T-helper 1 cell treated with Interleukin-12 subunit alpha and Interleukin-12 subunit beta and Interleukin-4 antibody, amounts not matched to agents 30 μg/mL and 1 μg/mL, for 36 hours (primary cell): ENCODE measurements at regions not wholly inside any gene's neighbourhood (a gene's known extent, or its start where the extent isn't known, plus 50 kb on each side); places are given as distances from the start of the nearest gene placed in this dataset.

Experiments
- H3K27ac Mint-ChIP-seq: one replicate; pipeline ENCODE4 v1.8.0; 2021; ENCODE audit warnings: mild to moderate bottlenecking, mixed read lengths
- H3K27me3 Mint-ChIP-seq: one replicate; pipeline ENCODE4 v1.8.0; 2021; ENCODE audit warnings: low read depth, mixed read lengths
- H3K36me3 Mint-ChIP-seq: one replicate; pipeline ENCODE4 v1.8.0; 2021; ENCODE audit warnings: low read depth, mixed read lengths
- H3K4me1 Mint-ChIP-seq: one replicate; pipeline ENCODE4 v1.8.0; 2021; ENCODE audit warnings: low read depth, mixed read lengths
- H3K4me3 Mint-ChIP-seq: one replicate; pipeline ENCODE4 v1.8.0; 2021; ENCODE audit warnings: mild to moderate bottlenecking, moderate library complexity, mixed read lengths
- H3K9me3 Mint-ChIP-seq: one replicate; pipeline ENCODE4 v1.8.0; 2021; ENCODE audit warnings: mixed read lengths

DNA sequence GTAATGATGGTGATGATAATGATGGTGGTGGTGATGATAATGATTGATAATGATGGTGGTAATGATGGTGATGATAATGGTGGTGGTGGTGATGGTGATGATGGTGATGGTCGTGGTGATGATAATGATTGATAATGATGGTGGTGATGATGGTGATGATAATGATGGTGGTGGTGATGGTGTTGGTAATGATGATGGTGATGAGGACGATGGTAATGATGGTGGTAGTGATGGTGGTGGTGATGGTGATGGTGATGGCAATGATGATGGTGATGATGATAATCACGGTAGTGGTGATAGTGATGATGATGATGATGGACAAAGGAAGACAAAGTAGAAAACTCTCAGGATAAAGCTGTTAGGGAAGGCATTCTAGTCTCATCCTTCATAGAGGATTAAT, 310.5 kb downstream of the MSX2 start:
- Mint-ChIP-seq H3K27me3 (no peaks in the 10 kb centered on the region), H3K4me1 (no peaks in the 10 kb centered on the region), H3K9me3 (no peaks in the 10 kb centered on the region), H3K4me3 (no peak overlapping the region), H3K36me3 (no peaks in the 10 kb centered on the region), H3K27ac (no peak overlapping the region)

DNA sequence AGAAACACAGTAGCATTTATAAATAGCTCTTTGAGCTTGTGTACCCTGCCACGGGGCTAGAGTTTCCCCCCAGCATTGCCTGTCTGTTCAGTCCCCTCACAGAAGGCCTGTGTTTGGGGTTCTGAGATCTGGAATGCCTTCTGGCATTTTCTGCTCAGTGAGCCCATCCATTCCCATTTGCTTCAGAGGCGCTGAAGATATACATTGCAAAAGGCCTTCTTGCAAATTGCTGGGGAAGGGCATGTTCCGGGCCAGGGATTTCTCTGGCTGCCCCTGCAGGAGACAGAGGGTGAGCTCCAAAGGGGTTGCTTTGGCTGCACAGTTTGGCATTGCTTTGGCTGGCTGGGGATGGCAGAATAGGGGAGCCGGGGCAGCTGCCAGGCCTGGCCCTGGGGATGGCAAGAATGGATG, 308.4 kb downstream of the MSX2 start:
- no peak overlapping the region for H3K27ac Mint-ChIP-seq
- H3K27me3 Mint-ChIP-seq: no peaks in the 10 kb centered on the region
- H3K4me1 Mint-ChIP-seq: no peaks in the 10 kb centered on the region
- no peaks in the 10 kb centered on the region for H3K9me3 Mint-ChIP-seq
- no peaks in the 10 kb centered on the region for H3K36me3 Mint-ChIP-seq
- H3K4me3 Mint-ChIP-seq: no peak overlapping the region

GRCh38 chr5:175032013-175032412, 307.6 kb downstream of the MSX2 start:
- H3K27ac Mint-ChIP-seq: no peak overlapping the region
- no peaks in the 10 kb centered on the region for H3K4me1 Mint-ChIP-seq
- H3K27me3 Mint-ChIP-seq: no peaks in the 10 kb centered on the region
- H3K4me3 Mint-ChIP-seq: no peak overlapping the region
- no peaks in the 10 kb centered on the region for H3K36me3 Mint-ChIP-seq
- H3K9me3 Mint-ChIP-seq: no peaks in the 10 kb centered on the region

DNA sequence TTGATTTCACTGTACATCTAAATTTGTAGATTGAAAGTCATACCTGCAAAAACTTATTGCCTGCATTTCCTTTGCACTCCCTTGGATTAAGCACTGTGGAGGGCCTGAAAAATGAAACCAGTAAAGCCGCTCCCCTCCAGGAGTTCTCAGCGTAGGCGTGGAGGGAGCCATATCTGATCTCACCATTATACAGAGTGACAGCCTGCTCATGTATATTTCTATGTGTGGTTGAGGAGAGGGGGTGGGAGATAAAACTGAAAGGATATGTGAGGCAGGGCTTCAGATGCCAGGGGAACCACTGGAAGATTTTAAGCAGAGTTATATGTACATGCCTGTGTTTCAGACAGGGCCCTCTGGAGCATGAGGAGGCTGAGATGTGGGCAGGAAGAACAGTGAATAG, 303.0 kb downstream of the MSX2 start:
- Mint-ChIP-seq H3K27ac (no peak overlapping the region), H3K36me3 (no peaks in the 10 kb centered on the region), H3K4me1 (no peaks in the 10 kb centered on the region), H3K4me3 (no peak overlapping the region), H3K9me3 (no peaks in the 10 kb centered on the region), H3K27me3 (no peaks in the 10 kb centered on the region)

DNA sequence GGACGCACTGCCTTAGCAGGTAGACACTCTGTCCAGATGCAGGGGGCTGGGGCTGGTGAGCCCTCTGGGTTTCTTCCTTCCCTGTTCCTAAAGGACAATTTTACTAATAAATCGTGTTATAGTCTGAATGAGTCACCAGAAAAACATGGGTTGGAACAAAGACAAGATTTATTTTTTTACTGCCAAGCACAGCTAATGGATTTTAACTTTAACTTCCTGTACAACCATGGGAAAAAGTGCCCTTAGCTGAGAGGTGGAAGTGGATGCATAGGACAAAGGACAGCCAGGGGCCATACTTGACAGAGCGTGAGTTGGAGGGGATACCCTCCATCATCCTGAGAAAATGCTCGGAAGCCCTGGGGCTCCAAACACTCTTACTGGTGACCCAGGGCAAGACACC, 300.7 kb downstream of the MSX2 start:
- H3K9me3 Mint-ChIP-seq: no peaks in the 10 kb centered on the region
- H3K36me3 Mint-ChIP-seq: no peaks in the 10 kb centered on the region

DNA sequence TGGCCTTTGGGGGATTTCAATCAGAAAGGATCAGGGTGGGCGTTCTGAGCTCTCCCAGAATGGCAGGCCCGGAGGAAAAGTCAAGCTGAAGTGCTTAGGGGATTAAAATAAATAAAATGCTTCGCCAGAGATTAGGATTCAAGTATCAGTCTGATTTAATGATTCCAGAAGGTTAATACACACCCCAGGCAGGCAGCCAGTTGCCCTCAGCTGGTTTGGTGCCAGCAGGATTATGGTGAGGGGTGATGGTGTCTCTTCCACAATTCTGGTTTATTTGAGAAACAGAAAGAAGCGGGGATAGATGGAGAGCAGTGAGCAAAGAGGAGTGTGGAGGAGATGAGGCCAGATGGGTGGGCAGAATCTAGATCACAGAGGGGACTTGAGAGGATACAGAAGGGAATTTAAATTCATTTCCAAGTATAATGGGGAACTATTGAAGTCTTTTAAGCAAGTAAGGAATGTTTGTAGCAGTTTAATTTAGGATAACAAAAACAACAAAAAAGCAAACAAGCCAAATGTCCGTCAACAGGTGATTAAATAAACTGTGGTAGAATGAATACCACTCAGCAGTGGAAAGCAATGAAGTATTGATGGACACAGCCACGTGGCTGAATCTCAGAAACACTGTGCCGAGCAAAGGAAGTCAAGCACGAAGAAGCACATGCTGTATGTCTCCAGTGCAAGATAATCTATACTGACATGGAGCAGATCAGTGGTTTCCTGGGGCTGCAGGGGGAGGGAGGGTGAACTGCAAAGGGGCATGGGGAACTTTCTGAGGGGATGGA, 297.7 kb downstream of the MSX2 start:
- Mint-ChIP-seq H3K4me1 (no peaks in the 10 kb centered on the region), H3K4me3 (no peak overlapping the region), H3K27ac (no peak overlapping the region), H3K9me3 (no peaks in the 10 kb centered on the region), H3K36me3 (no peaks in the 10 kb centered on the region), H3K27me3 (peaks cover 3% of the 10 kb centered on the region)

More for the DNA sequence above, 300.7 kb downstream of the MSX2 start:
- no peaks in the 10 kb centered on the region for H3K4me1 Mint-ChIP-seq
- H3K27ac Mint-ChIP-seq: no peak overlapping the region
- H3K27me3 Mint-ChIP-seq: peaks cover 3% of the 10 kb centered on the region
- H3K4me3 Mint-ChIP-seq: no peak overlapping the region

DNA sequence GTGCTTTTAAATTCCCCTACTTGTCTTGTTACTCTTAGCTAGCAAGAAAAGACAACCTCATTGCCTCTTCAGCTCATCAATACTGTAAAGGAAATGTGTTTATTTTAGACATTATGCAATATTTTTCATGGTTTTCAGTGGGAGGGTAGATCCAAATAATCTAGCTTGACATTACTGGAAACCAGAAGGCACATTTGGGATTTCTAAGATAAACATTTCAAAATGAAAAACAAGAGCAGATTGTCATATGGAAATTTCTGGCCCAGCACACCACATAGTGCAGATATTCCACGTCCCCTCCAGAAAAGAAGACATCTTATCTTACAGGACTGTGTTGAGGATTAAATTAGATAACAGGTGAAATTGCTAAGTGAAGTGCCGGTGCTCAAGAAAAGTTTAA, 296.9 kb downstream of the MSX2 start:
- Mint-ChIP-seq H3K4me1 (no peaks in the 10 kb centered on the region), H3K9me3 (no peaks in the 10 kb centered on the region), H3K27ac (no peak overlapping the region), H3K4me3 (no peak overlapping the region), H3K36me3 (no peaks in the 10 kb centered on the region), H3K27me3 (peaks cover 3% of the 10 kb centered on the region)

- Mint-ChIP-seq H3K27ac (no peak overlapping the region), H3K4me1 (no peaks in the 10 kb centered on the region), H3K9me3 (no peaks in the 10 kb centered on the region), H3K36me3 (no peaks in the 10 kb centered on the region), H3K4me3 (no peak overlapping the region), H3K27me3 (no peaks in the 10 kb centered on the region)
Measured at GRCh38 chr5:175015028-175015685, 290.8 kb downstream of the MSX2 start.

DNA sequence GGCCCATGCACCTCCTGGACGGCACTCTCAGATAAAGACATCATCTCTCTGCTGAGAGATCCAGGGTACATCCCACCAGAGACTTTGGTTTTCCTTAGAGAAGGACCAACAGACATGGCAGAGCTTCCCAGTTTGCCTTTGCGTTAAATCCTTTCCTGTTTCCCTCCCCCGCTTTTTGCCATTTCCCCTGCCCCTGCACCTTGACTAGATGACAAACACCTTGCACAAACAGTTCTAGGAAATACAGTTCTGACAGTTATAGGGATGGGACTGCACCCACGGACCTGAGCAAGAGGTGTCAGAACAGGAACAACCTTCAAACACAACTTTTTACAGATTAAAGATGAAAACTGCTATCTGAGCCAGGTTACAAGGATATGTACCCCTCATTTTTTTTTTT, 288.9 kb downstream of the MSX2 start:
- H3K27ac Mint-ChIP-seq: no peak overlapping the region
- no peaks in the 10 kb centered on the region for H3K36me3 Mint-ChIP-seq
- no peaks in the 10 kb centered on the region for H3K9me3 Mint-ChIP-seq
- no peak overlapping the region for H3K4me3 Mint-ChIP-seq
- no peaks in the 10 kb centered on the region for H3K27me3 Mint-ChIP-seq
- H3K4me1 Mint-ChIP-seq: no peaks in the 10 kb centered on the region

DNA sequence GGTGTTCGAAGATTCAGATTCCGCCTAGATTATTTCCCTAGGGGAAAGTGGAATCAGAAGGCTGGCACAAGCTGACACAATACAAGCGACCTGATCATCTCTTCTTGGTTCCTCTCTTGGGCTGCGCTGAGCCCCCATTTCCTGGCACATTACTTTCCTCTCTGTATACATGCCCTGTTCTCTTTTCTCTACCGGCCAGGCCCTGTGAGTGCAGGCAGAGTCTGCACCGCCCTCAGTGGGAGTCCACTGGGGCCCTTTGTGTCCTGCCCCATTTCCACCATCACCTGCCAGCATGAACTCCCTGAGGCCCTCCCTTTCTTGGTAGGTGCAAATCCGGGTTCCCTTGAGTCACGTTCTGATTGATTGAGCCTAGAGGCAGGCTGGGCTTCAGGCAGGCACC, 287.9 kb downstream of the MSX2 start:
- Mint-ChIP-seq H3K4me3 (no peak overlapping the region), H3K27ac (no peak overlapping the region), H3K27me3 (no peaks in the 10 kb centered on the region), H3K9me3 (no peaks in the 10 kb centered on the region), H3K4me1 (no peaks in the 10 kb centered on the region), H3K36me3 (no peaks in the 10 kb centered on the region)

DNA sequence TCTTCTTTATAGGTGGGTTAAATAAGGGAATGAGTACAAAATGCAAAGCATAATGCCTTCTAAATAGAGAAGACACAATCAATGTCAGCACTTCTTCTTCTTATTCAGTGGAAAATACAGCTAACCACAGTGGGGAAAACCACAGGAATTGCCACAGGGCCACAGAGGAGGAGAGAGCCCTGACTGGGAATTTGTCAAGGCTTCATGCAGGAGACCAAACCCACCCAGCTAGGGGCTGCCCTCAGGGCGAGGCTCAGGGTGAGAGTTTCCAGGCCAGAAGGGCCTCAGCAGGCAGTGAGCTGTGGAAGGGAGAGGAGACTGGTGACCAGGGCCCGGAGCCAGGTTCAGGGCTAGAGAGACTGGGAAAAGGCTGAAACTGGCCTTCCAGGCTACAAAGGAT, 279.1 kb downstream of the MSX2 start:
- no peaks in the 10 kb centered on the region for H3K36me3 Mint-ChIP-seq
- H3K9me3 Mint-ChIP-seq: peaks cover 12% of the 10 kb centered on the region
- no peak overlapping the region for H3K4me3 Mint-ChIP-seq
- H3K27ac Mint-ChIP-seq: no peak overlapping the region
- no peaks in the 10 kb centered on the region for H3K27me3 Mint-ChIP-seq
- H3K4me1 Mint-ChIP-seq: no peaks in the 10 kb centered on the region

GRCh38 chr5:175001876-175002645, 277.7 kb downstream of the MSX2 start:
- Mint-ChIP-seq H3K4me3 (no peak overlapping the region), H3K4me1 (peaks cover 8% of the 10 kb centered on the region), H3K36me3 (no peaks in the 10 kb centered on the region), H3K9me3 (peaks cover 12% of the 10 kb centered on the region), H3K27ac (no peak overlapping the region), H3K27me3 (no peaks in the 10 kb centered on the region)

GRCh38 chr5:175001311-175001710, 276.9 kb downstream of the MSX2 start:
- Mint-ChIP-seq H3K9me3 (peaks cover 12% of the 10 kb centered on the region), H3K36me3 (no peaks in the 10 kb centered on the region), H3K27me3 (no peaks in the 10 kb centered on the region)

GRCh38 chr5:174999581-174999980, 275.2 kb downstream of the MSX2 start:
- Mint-ChIP-seq H3K36me3 (no peaks in the 10 kb centered on the region), H3K9me3 (peaks cover 12% of the 10 kb centered on the region), H3K4me1 (peaks cover 8% of the 10 kb centered on the region), H3K27me3 (no peaks in the 10 kb centered on the region), H3K27ac (no peak overlapping the region), H3K4me3 (no peak overlapping the region)

More at GRCh38 chr5:175001311-175001710, 276.9 kb downstream of the MSX2 start:
- Mint-ChIP-seq H3K27ac (no peak overlapping the region), H3K4me1 (peaks cover 8% of the 10 kb centered on the region), H3K4me3 (no peak overlapping the region)
